Upper lobe of left lung (tissue), 6 donors: ENCODE measurements at regions not wholly inside any gene's neighbourhood (a gene's known extent, or its start where the extent isn't known, plus 50 kb on each side); places are given as distances from the start of the nearest gene placed in this dataset.

Experiments used
- ATAC-seq, 2 donors: fragments of 200-7000 bp; cut with Tn5 transposase; one replicate each; pipeline ENCODE4 v1.9.1; 2022; ENCODE audit warnings: mild to moderate bottlenecking in 2 of 2, moderate library complexity in 2 of 2; ENCODE audit not compliant: low FRiP score in 2 of 2
- DNase-seq, 2 donors: peaks; one replicate each; pipeline ENCODE4 v3.0.0-alpha.2; 2019 to 2020
- H3K27ac ChIP-seq, 4 donors: fragments of 200-600 bp; sonication (generic); one replicate each; pipeline ENCODE4 v1.5.1; 2016 to 2019
- H3K27me3 ChIP-seq, 4 donors: fragments of 200-600 bp; sonication (generic); one replicate each; pipeline ENCODE4 v1.5.1; 2017 to 2019
- H3K36me3 ChIP-seq, 4 donors: fragments of 200-600 bp; sonication (generic); one replicate each; pipeline ENCODE4 v1.5.1; 2016 to 2019
- H3K4me1 ChIP-seq, 4 donors: fragments of 200-600 bp; sonication (generic); one replicate each; pipeline ENCODE4 v1.5.1; 2018 to 2019
- H3K4me3 ChIP-seq, 4 donors: fragments of 200-600 bp; sonication (generic); one replicate each; pipeline ENCODE4 v1.5.1; 2017 to 2019; ENCODE audit warnings: mild to moderate bottlenecking in 2 of 4, moderate library complexity in 1 of 4
- H3K9me3 ChIP-seq, 4 donors: fragments of 200-600 bp; sonication (generic); one replicate each; pipeline ENCODE4 v1.5.1; 2018 to 2019
- EP300 ChIP-seq, 4 donors: sonication (generic); formaldehyde crosslinking; IDR thresholded peaks; one replicate each; pipeline ENCODE4 v1.5.1; 2017; ENCODE audit warnings: antibody characterized with exemption in 4 of 4, control low read depth in 2 of 4
- POLR2A ChIP-seq, 4 donors: fragments of 450-650 bp; IDR thresholded peaks; one replicate each; pipeline ENCODE4 v1.5.1; 2016 to 2017; ENCODE audit warnings: antibody characterized with exemption in 4 of 4, mild to moderate bottlenecking in 2 of 4
- POLR2AphosphoS5 ChIP-seq, 2 donors: sonication (generic); formaldehyde crosslinking; IDR thresholded peaks; one replicate each; pipeline ENCODE4 v1.5.1; 2017; ENCODE audit warnings: antibody characterized with exemption in 2 of 2
- WGBS, 2 donors: methylation state at CpG; one replicate each; pipeline ENCODE4 v1.1.5; 2017 to 2018; 5-methylcytosine and 5-hydroxymethylcytosine counted together
- TF ChIP-seq, protein P1 (sequence below), 6 experiments: fragments of 450-650 bp in 4 of 6; fragments of 200-600 bp in 2 of 6; sonication (generic) in 2 of 6; IDR thresholded peaks; one replicate each; pipeline ENCODE4 v1.5.1; 2016 to 2019; ENCODE audit warnings: antibody characterized with exemption in 6 of 6
- donor health status: DM: no; HTN: no; CAD: no; lungs with moderate emphysema.
- donor health status: DM: no; HTN: yes; CAD: no; lungs with severe emphysema.

DNA sequence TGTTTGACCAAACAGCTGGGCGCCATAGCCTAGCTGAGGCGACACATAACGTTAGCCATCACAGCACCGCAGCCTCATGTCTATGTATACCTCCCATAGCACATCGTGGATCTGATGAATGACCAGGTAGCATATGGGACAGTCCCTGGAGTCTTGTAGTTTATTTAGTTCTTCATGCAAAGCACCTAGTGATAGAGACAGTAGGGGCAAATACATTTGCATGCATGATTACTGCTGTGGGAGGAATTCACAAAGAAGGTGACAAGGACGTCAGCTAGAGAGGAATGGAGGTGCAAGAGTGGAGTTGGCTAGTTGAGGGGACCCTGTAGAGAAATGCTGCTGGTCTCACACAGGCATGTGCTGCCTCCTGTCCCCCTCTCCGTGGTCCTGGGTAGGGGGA is 478.9 kb upstream of the HS6ST1 start:
- Histone ChIP-seq H3K36me3 (no peaks in the 10 kb centered on the region), H3K27me3 (no peaks in the 10 kb centered on the region), H3K27ac (no peak overlapping the region), H3K4me3 (no peak overlapping the region), H3K4me1 (no peaks in the 10 kb centered on the region), H3K9me3 (no peaks in the 10 kb centered on the region)
- ATAC-seq: no peak
- WGBS, 2 donors: 86 to 89% methylated on average over 7 of the region's 7 CpGs
- DNase-seq: peak in 1 of 2 donors; percentile 12
- TF ChIP-seq, protein P1, sequence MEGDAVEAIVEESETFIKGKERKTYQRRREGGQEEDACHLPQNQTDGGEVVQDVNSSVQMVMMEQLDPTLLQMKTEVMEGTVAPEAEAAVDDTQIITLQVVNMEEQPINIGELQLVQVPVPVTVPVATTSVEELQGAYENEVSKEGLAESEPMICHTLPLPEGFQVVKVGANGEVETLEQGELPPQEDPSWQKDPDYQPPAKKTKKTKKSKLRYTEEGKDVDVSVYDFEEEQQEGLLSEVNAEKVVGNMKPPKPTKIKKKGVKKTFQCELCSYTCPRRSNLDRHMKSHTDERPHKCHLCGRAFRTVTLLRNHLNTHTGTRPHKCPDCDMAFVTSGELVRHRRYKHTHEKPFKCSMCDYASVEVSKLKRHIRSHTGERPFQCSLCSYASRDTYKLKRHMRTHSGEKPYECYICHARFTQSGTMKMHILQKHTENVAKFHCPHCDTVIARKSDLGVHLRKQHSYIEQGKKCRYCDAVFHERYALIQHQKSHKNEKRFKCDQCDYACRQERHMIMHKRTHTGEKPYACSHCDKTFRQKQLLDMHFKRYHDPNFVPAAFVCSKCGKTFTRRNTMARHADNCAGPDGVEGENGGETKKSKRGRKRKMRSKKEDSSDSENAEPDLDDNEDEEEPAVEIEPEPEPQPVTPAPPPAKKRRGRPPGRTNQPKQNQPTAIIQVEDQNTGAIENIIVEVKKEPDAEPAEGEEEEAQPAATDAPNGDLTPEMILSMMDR (IDR thresholded peaks at IDR 0.05): no peak
- TF ChIP-seq POLR2A (IDR thresholded peaks at IDR 0.05) (no peak), EP300 (IDR thresholded peaks at IDR 0.05) (no peak)

DNA sequence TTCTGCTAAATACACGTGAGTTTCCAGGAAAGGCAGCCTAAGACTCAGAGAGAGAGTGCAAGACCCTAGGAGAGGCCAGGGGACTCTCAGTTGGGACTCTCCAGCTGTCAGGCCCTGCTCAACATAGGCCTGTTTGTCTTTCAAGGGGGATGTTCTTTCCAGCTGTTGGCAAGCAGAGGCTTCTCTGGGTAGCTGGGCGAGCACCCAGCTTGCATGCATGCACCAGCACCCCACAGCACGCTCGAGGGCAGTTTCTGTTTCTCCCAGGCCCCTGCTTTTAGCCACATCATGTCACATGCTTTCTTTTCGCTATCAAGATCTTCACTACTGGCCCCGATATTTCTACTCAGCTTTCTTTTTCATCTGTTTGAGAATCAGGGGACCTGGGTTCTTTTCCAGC is 479.3 kb upstream of the HS6ST1 start:
- Histone ChIP-seq H3K4me1 (no peaks in the 10 kb centered on the region), H3K4me3 (no peak overlapping the region), H3K27me3 (no peaks in the 10 kb centered on the region), H3K27ac (no peak overlapping the region), H3K9me3 (no peaks in the 10 kb centered on the region), H3K36me3 (no peaks in the 10 kb centered on the region)
- no peak for ATAC-seq
- TF ChIP-seq POLR2A (IDR thresholded peaks at IDR 0.05): no peak
- TF ChIP-seq, protein P1 (IDR thresholded peaks at IDR 0.05): no peak
- no peak for TF ChIP-seq EP300 (IDR thresholded peaks at IDR 0.05)
- no peak for TF ChIP-seq POLR2AphosphoS5 (IDR thresholded peaks at IDR 0.05)
- peak in 1 of 2 donors; percentile 2 for DNase-seq
- WGBS, 2 donors: 70 to 72% methylated on average over 6 of the region's 6 CpGs

DNA sequence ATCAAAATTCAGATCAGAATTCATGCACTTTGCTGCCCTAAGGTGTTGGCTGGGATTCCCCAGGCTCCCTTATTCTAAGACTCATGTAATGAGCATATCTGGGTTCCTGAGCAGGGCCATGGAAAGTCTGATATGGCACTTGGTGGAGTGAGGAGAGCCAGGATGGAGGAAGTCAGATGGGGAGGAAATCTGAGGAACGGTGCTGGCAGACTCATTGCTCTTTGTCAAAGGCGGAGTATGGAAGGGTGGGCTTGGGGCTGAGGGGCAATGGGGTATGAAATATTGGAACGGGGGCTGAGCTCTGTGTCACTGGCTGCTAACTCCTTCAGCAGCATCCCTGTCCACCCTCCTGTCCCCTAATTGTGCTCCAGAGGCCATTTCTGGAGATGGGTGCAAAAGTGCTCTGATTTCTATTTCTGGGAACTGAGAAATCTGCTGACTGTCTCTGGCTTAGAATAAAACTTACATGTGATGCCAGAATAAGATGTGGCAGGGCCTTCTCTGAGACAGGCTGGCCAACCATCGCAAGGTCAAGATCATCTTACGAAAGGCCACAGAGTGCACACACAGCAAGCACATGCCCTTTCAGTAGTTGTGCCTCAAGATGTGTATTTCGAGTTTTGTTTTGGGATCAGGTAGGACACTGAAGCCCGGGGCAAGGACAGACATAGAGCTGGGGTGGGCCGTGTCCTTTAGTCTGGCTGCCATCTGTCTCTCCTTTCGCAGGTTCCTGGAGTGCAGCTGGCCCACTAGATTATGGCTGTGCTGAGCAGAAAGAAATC is 480.0 kb upstream of the HS6ST1 start:
- DNase-seq (peak in 1 of 2 donors; percentile 8), ATAC-seq (no peak)
- H3K27ac ChIP-seq: no peak overlapping the region

DNA sequence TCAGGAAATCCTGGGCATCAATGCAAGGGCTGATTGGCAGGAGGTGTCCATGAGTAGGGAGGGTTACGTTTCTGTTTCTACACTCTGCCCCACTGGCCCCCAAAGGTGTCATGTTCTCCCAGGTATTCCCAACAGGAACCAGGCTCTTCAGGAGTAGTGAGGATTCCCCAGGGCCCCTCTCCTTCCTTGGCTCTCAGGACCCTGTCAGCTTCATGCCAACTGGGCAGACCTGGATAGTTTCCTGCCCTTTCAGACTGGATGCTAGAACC is 480.6 kb upstream of the HS6ST1 start:
- no peaks in the 10 kb centered on the region for H3K36me3 ChIP-seq
- ATAC-seq: no peak
- peak in 1 of 2 donors; percentile 11 for DNase-seq
- H3K4me1 ChIP-seq: no peaks in the 10 kb centered on the region
- no peak overlapping the region for H3K4me3 ChIP-seq
- no peak overlapping the region for H3K27ac ChIP-seq
- H3K27me3 ChIP-seq: no peaks in the 10 kb centered on the region
- TF ChIP-seq EP300 (IDR thresholded peaks at IDR 0.05): no peak
- no peak for TF ChIP-seq POLR2A (IDR thresholded peaks at IDR 0.05)
- TF ChIP-seq POLR2AphosphoS5 (IDR thresholded peaks at IDR 0.05): no peak
- TF ChIP-seq, protein P1 (IDR thresholded peaks at IDR 0.05): no peak
- 53 to 67% methylated on average over 1 of the region's 1 CpG for WGBS, 2 donors
- H3K9me3 ChIP-seq: no peaks in the 10 kb centered on the region

More for the DNA sequence above, 480.0 kb upstream of the HS6ST1 start:
- no peak overlapping the region for H3K4me3 ChIP-seq
- no peaks in the 10 kb centered on the region for H3K4me1 ChIP-seq
- no peaks in the 10 kb centered on the region for H3K27me3 ChIP-seq
- TF ChIP-seq, protein P1 (IDR thresholded peaks at IDR 0.05): no peak
- TF ChIP-seq POLR2A (IDR thresholded peaks at IDR 0.05): no peak
- no peak for TF ChIP-seq POLR2AphosphoS5 (IDR thresholded peaks at IDR 0.05)
- no peak for TF ChIP-seq EP300 (IDR thresholded peaks at IDR 0.05)
- WGBS, 2 donors: 78 to 86% methylated on average over 8 to 9 of the region's 9 CpGs
- no peaks in the 10 kb centered on the region for H3K36me3 ChIP-seq
- no peaks in the 10 kb centered on the region for H3K9me3 ChIP-seq

DNA sequence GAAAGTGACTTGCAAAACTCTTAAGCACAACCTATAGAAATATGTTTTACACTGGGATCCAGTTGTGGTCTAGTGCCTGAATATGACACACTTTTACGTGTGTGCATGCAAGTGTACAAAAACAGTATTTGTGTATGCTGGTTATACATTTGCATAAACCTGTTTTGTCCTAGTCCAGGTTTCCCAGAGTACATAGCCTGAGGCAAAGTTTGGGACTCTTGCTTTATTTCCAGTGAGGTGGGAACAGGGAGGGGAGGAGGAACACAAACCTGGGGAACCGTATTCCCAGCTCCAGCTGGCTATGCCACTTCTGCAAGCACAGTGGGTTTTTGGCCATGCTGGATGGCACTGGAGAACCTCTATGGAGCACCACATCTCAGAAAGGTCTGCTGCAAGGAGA is 481.1 kb upstream of the HS6ST1 start:
- peak in 1 of 2 donors; percentile 8 for DNase-seq
- 80 to 90% methylated on average over 1 to 2 of the region's 2 CpGs for WGBS, 2 donors
- no peak overlapping the region for H3K27ac ChIP-seq
- TF ChIP-seq POLR2A (IDR thresholded peaks at IDR 0.05) (no peak), EP300 (IDR thresholded peaks at IDR 0.05) (no peak), POLR2AphosphoS5 (IDR thresholded peaks at IDR 0.05) (no peak)
- TF ChIP-seq, protein P1 (IDR thresholded peaks at IDR 0.05): no peak
- H3K4me3 ChIP-seq: no peak overlapping the region
- H3K4me1 ChIP-seq: no peaks in the 10 kb centered on the region
- ATAC-seq: no peak
- no peaks in the 10 kb centered on the region for H3K36me3 ChIP-seq
- H3K27me3 ChIP-seq: no peaks in the 10 kb centered on the region
- H3K9me3 ChIP-seq: no peaks in the 10 kb centered on the region
